ENCODE measurements at regions not wholly inside any gene's neighbourhood (a gene's known extent, or its start where the extent isn't known, plus 50 kb on each side); places are given as distances from the start of the nearest gene placed in this dataset.

DNA sequence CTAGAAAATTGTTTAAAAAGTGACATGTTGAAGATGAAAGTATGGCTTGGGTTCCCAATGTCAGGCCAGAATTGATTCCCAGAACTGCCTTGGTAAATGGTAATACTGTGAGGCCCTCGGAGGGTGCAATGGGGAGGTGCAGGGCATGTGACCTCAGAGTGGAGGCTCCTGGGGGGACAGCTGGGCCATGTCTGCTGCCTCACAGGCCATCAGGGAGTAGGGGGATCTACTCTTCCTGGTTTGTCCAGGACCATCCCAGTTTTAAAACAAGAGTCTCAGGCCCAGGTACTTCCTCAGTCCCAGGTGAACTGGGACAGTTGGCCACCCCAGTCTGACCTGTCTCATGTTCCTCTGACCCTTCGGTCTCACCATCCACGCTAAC, 55.3 kb upstream of the SNX9 start:
- ChIA-PET RAD21 (ENCODE audit: low non-redundant PET in 1 of 2, low total read pairs in 2 of 2, uncharacterized antibody in 2 of 2, unreplicated experiment in 2 of 2) (no interaction called here), POLR2A (no interaction called here), CTCF (no interaction called here)
- no peak for TF ChIP-seq FOSL1 (IDR thresholded peaks at IDR 0.05; ENCODE audit: low read depth)
- no peak for TF ChIP-seq SIN3A (IDR thresholded peaks at IDR 0.05; ENCODE audit: low read depth)
- TF ChIP-seq EZH2 (IDR thresholded peaks at IDR 0.05) = no peak
- no peak overlapping the region for H3K9ac ChIP-seq (ENCODE audit: low read length)
- H3K79me2 ChIP-seq (ENCODE audit: insufficient read depth, low read length) = no peaks in the 10 kb centered on the region
- no peaks in the 10 kb centered on the region for H3K9me3 ChIP-seq (ENCODE audit: control insufficient read depth in 1 of 2, insufficient read depth in 1 of 2, low read depth in 1 of 2, low read length in 2 of 2)
- H3K4me1 ChIP-seq (ENCODE audit: control insufficient read depth in 1 of 2, insufficient read depth in 2 of 2, low read length in 2 of 2) = peaks cover 22 to 48% of the 10 kb centered on the region in 2 experiments
- DNase-seq (ENCODE audit: low read depth, low spot score) (no peak), ATAC-seq (no peak)
- intact Hi-C loops (cut with micrococcal nuclease) = no loop called here
- no peak overlapping the region for H3K27ac ChIP-seq (ENCODE audit: low read depth, low read length)
- no peaks in the 10 kb centered on the region for H3K27me3 ChIP-seq (ENCODE audit: insufficient read depth, low read length)
- no peak overlapping the region for H3K4me2 ChIP-seq (ENCODE audit: low read length)
- H3K9me2 ChIP-seq (ENCODE audit: insufficient read depth) = no peaks in the 10 kb centered on the region
- no peak overlapping the region for H2AFZ ChIP-seq (ENCODE audit: low read depth, low read length, poor library complexity, severe bottlenecking)
- BruUV-seq (replicated peaks) = no TSS peak
- no peaks in the 10 kb centered on the region for H4K20me1 ChIP-seq (ENCODE audit: insufficient read depth)
- H3K36me3 ChIP-seq (ENCODE audit: control insufficient read depth in 1 of 2, insufficient read depth in 2 of 2, low read length in 2 of 2) = no peaks in the 10 kb centered on the region
- H3K4me3 ChIP-seq (replicated peaks in 1 of 2; ENCODE audit: low read depth in 1 of 2, low read length in 2 of 2) = no peak overlapping the region

DNA sequence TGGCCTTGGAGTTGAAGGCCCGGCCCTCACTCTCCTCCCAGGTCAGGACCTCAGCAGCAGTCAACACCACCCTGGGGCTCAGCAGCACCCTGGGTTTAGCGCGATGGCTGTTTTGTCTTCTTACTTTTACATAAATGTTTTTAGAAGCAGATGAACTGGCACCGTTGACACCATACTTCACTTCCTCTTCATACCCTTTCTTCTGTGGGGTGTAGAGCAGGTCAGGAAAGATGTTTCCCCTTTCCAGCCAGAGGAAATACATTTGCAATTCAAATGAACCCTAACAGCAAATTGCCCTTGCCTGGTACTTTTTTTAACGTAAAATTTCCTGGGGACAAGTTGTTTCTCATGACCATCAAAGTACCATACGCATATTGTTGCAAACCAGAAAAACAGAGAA, 54.7 kb upstream of the SNX9 start:
- H3K9me3 ChIP-seq (ENCODE audit: control insufficient read depth in 1 of 2, insufficient read depth in 1 of 2, low read depth in 1 of 2, low read length in 2 of 2) = no peaks in the 10 kb centered on the region
- CTCF ChIA-PET = no interaction called here
- H3K4me1 ChIP-seq (ENCODE audit: control insufficient read depth in 1 of 2, insufficient read depth in 2 of 2, low read length in 2 of 2) = peaks cover 18 to 46% of the 10 kb centered on the region in 2 experiments
- POLR2A ChIA-PET = no interaction called here
- no peaks in the 10 kb centered on the region for H3K27me3 ChIP-seq (ENCODE audit: insufficient read depth, low read length)
- RAD21 ChIA-PET (ENCODE audit: low non-redundant PET in 1 of 2, low total read pairs in 2 of 2, uncharacterized antibody in 2 of 2, unreplicated experiment in 2 of 2) = no interaction called here
- DNase-seq (ENCODE audit: low read depth, low spot score) (no peak), ATAC-seq (no peak)
- no peak overlapping the region for H3K27ac ChIP-seq (ENCODE audit: low read depth, low read length)
- no peaks in the 10 kb centered on the region for H3K9me2 ChIP-seq (ENCODE audit: insufficient read depth)
- BruUV-seq (replicated peaks) = no TSS peak
- H2AFZ ChIP-seq (ENCODE audit: low read depth, low read length, poor library complexity, severe bottlenecking) = no peak overlapping the region
- H3K79me2 ChIP-seq (ENCODE audit: insufficient read depth, low read length) = no peaks in the 10 kb centered on the region
- no peak for TF ChIP-seq EZH2 (IDR thresholded peaks at IDR 0.05)
- no peak for TF ChIP-seq POLR2AphosphoS5 (IDR thresholded peaks at IDR 0.05; ENCODE audit: low read depth, low read length)
- TF ChIP-seq FOSL1 (IDR thresholded peaks at IDR 0.05; ENCODE audit: low read depth) = no peak
- TF ChIP-seq SRF (IDR thresholded peaks at IDR 0.05; ENCODE audit: low read depth) = no peak
- TF ChIP-seq CBX3 (IDR thresholded peaks at IDR 0.05; ENCODE audit: low read depth) = no peak
- no peak for TF ChIP-seq EGR1 (IDR thresholded peaks at IDR 0.05; ENCODE audit: low read depth)
- no peaks in the 10 kb centered on the region for H3K36me3 ChIP-seq (ENCODE audit: control insufficient read depth in 1 of 2, insufficient read depth in 2 of 2, low read length in 2 of 2)
- intact Hi-C loops (cut with micrococcal nuclease) = no loop called here
- no peaks in the 10 kb centered on the region for H4K20me1 ChIP-seq (ENCODE audit: insufficient read depth)
- H3K4me3 ChIP-seq (replicated peaks in 1 of 2; ENCODE audit: low read depth in 1 of 2, low read length in 2 of 2) = no peak overlapping the region
- H3K4me2 ChIP-seq (ENCODE audit: low read length) = no peak overlapping the region
- H3K9ac ChIP-seq (ENCODE audit: low read length) = no peak overlapping the region

Data from HCT116 (cell line).